Peyer's patch (tissue), 4 donors: ENCODE measurements at regions not wholly inside any gene's neighbourhood (a gene's known extent, or its start where the extent isn't known, plus 50 kb on each side); places are given as distances from the start of the nearest gene placed in this dataset.

Experiments
- DNase-seq, 3 donors: peaks; one replicate each; pipeline ENCODE4 v3.0.0-alpha.2; 2017 to 2019
- H3K27ac ChIP-seq, 4 donors: fragments of 200-600 bp; sonication (generic); one replicate each; pipeline ENCODE4 v1.5.1; 2016 to 2019
- H3K27me3 ChIP-seq, 2 donors: fragments of 200-600 bp; sonication (generic); one replicate each; pipeline ENCODE4 v1.5.1; 2019
- H3K36me3 ChIP-seq, 3 donors: fragments of 200-600 bp; sonication (generic); one replicate each; pipeline ENCODE4 v1.5.1; 2016 to 2019
- H3K4me1 ChIP-seq, 4 donors: fragments of 200-600 bp; sonication (generic); one replicate each; pipeline ENCODE4 v1.5.1; 2016 to 2019
- H3K4me3 ChIP-seq, 4 donors: fragments of 200-600 bp; sonication (generic); 1 replicate in 3 of 4; 2 replicates in 1 of 4; pipeline ENCODE4 v1.5.1; 2016 to 2019; ENCODE audit warnings: mild to moderate bottlenecking in 1 of 4
- H3K9me3 ChIP-seq, 4 donors: fragments of 200-600 bp; sonication (generic); one replicate each; pipeline ENCODE4 v1.5.1; 2016 to 2019; ENCODE audit warnings: mild to moderate bottlenecking in 1 of 4
- POLR2A ChIP-seq, 2 donors: fragments of 450-650 bp; IDR thresholded peaks; one replicate each; pipeline ENCODE4 v1.5.1; 2017; ENCODE audit warnings: antibody characterized with exemption in 2 of 2, mild to moderate bottlenecking in 2 of 2, moderate library complexity in 2 of 2
- TF ChIP-seq, protein P1 (sequence below), 6 experiments: fragments of 450-650 bp in 4 of 6; fragments of 200-600 bp in 2 of 6; sonication (generic) in 1 of 6; IDR thresholded peaks; one replicate each; pipeline ENCODE4 v1.5.1; 2017 to 2019; ENCODE audit warnings: antibody characterized with exemption in 6 of 6, mild to moderate bottlenecking in 3 of 6, moderate library complexity in 1 of 6

DNA sequence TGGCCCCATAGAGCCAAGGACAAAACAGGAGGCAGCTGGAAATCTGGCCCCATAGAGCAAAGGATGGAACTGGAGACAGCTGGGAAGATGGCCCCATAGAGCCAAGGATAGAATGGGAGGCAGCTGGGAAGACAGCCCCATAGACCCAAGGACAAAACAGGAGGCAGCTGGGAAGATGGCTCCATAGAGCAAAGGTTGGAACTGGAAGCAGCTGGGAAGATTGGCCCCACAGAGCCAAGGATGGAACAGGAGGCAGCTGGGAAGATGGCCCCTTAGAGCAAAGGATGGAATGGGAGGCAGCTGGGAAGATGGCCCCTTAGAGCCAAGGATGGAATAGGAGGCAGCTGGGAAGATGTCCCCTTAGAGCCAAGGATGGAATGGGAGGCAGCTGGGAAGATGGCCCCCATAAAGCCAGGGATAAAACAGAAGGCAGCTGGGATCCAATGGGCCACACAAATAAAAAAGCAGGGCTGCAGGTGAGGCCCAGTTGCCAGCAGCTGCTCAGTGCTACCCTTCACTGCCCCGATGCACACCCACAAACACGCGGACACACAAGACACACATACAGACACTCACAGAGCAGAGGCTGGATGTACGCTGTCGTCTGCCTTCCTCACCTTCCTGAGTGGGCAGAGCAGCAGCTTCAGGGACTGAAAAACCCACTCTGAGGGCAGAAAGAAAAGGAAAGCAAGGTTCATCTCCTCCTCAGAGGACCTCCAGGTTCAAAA is 505.4 kb upstream of the MYT1L start:
- Histone ChIP-seq H3K36me3 (no peaks in the 10 kb centered on the region), H3K4me1 (no peaks in the 10 kb centered on the region), H3K27me3 (no peaks in the 10 kb centered on the region), H3K27ac (no peak overlapping the region), H3K9me3 (no peaks in the 10 kb centered on the region), H3K4me3 (no peak overlapping the region)
- TF ChIP-seq POLR2A (IDR thresholded peaks at IDR 0.05) = no peak
- TF ChIP-seq, protein P1, sequence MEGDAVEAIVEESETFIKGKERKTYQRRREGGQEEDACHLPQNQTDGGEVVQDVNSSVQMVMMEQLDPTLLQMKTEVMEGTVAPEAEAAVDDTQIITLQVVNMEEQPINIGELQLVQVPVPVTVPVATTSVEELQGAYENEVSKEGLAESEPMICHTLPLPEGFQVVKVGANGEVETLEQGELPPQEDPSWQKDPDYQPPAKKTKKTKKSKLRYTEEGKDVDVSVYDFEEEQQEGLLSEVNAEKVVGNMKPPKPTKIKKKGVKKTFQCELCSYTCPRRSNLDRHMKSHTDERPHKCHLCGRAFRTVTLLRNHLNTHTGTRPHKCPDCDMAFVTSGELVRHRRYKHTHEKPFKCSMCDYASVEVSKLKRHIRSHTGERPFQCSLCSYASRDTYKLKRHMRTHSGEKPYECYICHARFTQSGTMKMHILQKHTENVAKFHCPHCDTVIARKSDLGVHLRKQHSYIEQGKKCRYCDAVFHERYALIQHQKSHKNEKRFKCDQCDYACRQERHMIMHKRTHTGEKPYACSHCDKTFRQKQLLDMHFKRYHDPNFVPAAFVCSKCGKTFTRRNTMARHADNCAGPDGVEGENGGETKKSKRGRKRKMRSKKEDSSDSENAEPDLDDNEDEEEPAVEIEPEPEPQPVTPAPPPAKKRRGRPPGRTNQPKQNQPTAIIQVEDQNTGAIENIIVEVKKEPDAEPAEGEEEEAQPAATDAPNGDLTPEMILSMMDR (IDR thresholded peaks at IDR 0.05) = no peak
- DNase-seq = no peak

DNA sequence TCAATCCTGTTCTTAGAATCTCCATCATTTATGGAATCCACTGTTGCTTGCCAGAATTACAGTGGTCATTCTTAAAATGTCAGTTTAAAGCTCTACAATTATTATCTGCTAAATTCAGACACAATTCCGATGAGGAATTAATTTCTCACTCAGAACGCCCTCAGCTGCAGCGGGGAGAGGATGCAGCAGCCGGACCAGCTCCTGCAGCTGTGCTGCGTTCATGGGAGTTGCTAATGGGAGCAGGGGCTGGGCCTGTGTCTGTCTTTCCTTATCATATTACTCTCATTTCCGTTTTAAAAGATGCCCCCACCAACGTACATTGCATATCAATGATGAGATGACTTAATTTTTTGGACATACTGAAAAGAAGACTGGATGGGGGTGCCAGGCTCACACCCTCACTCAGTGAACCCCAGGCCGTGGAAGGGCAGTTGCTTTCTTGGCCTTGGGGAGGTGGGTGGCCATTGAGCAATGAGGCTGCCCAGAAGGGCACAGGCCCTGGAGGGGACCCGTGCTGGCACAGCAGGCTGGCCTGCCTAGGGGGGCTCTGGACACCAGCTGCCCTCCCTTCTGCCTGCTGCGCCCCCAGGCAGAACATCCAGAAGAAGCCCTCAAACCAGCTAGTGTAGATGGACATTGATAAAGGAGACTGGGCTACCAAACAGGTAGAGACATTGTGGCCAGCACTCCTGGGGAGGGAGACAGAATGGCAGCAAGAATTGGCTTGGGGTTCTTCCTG is 503.6 kb upstream of the MYT1L start:
- Histone ChIP-seq H3K4me1 (no peaks in the 10 kb centered on the region), H3K27ac (no peak overlapping the region), H3K4me3 (no peak overlapping the region), H3K36me3 (no peaks in the 10 kb centered on the region), H3K27me3 (no peaks in the 10 kb centered on the region), H3K9me3 (no peaks in the 10 kb centered on the region)
- DNase-seq = no peak
- no peak for TF ChIP-seq POLR2A (IDR thresholded peaks at IDR 0.05)
- TF ChIP-seq, protein P1 (IDR thresholded peaks at IDR 0.05) = no peak

DNA sequence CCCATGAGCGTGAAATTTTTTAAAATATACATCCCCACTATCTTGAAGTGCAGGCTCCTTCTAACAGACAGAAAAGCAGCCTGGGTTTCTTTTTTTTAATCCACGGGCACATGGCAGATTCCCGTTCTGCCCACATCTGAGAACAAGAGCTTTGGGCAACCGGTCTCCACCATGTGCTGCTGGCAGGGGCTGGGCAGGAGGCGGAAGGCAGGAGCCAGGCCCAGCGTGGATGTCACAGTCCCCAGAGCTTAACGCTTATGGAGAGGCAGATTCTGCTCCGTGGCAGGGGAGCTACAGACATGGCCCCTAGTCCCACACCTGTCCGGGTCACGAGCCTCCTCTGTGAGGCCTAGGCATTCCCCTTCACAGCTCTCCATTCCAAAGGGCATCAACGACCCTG is 503.0 kb upstream of the MYT1L start:
- no peak for TF ChIP-seq POLR2A (IDR thresholded peaks at IDR 0.05)

DNA sequence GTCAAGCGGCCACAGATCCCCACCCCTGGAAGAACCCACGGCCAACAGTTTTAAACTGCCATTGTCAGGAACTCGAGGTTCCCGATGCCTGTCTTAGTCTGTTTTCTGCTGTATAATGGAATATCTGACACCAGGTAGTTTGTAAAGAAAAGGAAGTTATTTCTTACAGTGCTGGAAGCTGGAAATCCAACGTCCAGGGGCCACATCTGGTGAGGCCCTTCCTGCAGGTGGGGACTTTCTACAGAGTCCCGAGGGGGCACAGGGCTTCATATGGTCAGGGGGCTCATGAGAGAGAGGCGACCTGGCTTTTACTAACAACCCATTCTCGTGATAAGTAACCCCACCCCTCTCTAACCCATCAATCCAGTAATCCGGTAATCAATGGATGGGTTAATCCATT is 501.6 kb upstream of the MYT1L start:
- Histone ChIP-seq H3K9me3 (no peaks in the 10 kb centered on the region), H3K27ac (no peak overlapping the region), H3K27me3 (no peaks in the 10 kb centered on the region), H3K36me3 (no peaks in the 10 kb centered on the region), H3K4me3 (no peak overlapping the region), H3K4me1 (no peaks in the 10 kb centered on the region)
- TF ChIP-seq, protein P1 (IDR thresholded peaks at IDR 0.05) = no peak
- TF ChIP-seq POLR2A (IDR thresholded peaks at IDR 0.05) = no peak
- DNase-seq = no peak

More for the DNA sequence above, 503.0 kb upstream of the MYT1L start:
- Histone ChIP-seq H3K27me3 (no peaks in the 10 kb centered on the region), H3K9me3 (no peaks in the 10 kb centered on the region), H3K36me3 (no peaks in the 10 kb centered on the region), H3K4me3 (no peak overlapping the region), H3K4me1 (no peaks in the 10 kb centered on the region), H3K27ac (no peak overlapping the region)
- no peak for DNase-seq

DNA sequence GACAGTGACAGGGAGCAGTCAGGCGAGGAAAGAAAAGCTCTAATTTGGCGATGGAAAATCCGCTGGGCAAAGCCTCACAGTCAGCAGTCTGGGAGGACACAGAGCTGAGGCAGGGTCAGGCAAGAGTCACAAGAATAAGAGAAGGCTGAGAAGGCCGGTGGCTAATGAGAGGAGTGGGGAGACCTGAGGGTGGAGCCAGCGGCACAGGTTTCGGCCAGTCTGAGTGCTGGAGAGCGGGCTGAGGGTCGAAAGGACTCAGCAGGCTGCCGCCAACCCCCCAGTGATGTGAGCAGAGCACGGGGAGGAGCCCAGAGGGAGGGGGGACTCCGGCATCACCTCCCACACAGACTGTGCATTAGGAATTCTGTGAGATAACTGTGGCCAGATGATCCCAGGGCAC is 500.6 kb upstream of the MYT1L start:
- Histone ChIP-seq H3K4me3 (no peak overlapping the region), H3K36me3 (no peaks in the 10 kb centered on the region), H3K27me3 (no peaks in the 10 kb centered on the region), H3K27ac (no peak overlapping the region), H3K4me1 (no peaks in the 10 kb centered on the region), H3K9me3 (no peaks in the 10 kb centered on the region)
- peak in 1 of 3 donors; percentile 14 for DNase-seq
- no peak for TF ChIP-seq POLR2A (IDR thresholded peaks at IDR 0.05)
- TF ChIP-seq, protein P1 (IDR thresholded peaks at IDR 0.05) = no peak

DNA sequence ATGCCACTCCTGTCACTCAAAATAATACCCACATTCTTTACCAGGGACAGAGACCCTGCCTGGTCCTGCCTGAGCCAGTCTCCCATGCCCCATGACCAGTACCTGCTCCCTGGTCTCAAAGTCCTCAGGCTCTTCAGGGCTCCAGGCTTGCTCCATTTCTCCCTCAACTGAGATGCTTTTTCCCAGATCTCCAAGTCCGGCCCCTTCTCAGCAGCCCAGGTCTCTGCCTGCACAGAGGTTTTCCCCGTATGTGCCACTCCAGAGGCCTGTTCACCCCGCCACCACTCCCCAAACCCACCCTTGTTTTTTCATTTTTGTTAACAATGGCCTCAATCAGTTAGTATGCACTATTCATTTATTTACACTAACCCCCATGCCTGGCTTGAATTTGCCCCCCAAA is 499.5 kb upstream of the MYT1L start:
- Histone ChIP-seq H3K27ac (no peak overlapping the region), H3K4me1 (no peaks in the 10 kb centered on the region), H3K27me3 (no peaks in the 10 kb centered on the region), H3K9me3 (no peaks in the 10 kb centered on the region), H3K36me3 (no peaks in the 10 kb centered on the region), H3K4me3 (no peak overlapping the region)
- no peak for DNase-seq
- no peak for TF ChIP-seq POLR2A (IDR thresholded peaks at IDR 0.05)
- TF ChIP-seq, protein P1 (IDR thresholded peaks at IDR 0.05) = no peak
